GM13976 (cell line): ENCODE measurements at regions not wholly inside any gene's neighbourhood (a gene's known extent, or its start where the extent isn't known, plus 50 kb on each side); places are given as distances from the start of the nearest gene placed in this dataset.
"Not testable (repeated sequence)": the region's sequence is repeated elsewhere in the genome, so short reads cannot be mapped to it uniquely, and the experiment has no call there.

Source experiments
- DNase-seq: peaks from one replicate; pipeline ENCODE4 v3.0.0; 2012; ENCODE audit warnings: low spot score
- CTCF ChIP-seq: IDR thresholded peaks from 2 replicates; pipeline ENCODE4 v1.5.1; 2012; ENCODE audit warnings: borderline replicate concordance, mild to moderate bottlenecking; ENCODE audit not compliant: insufficient read depth; ENCODE audit errors: extremely low read depth, missing control alignments, control extremely low read depth
- in situ Hi-C: fragments of 300-500 bp; cut with MboI; formaldehyde crosslinking; loops from one replicate; pipeline ENCODE4 v1.12.0; 2022; ENCODE audit warnings: low sequenced_read_pairs, mixed read lengths, inconsistent platforms; ENCODE audit not compliant: unreplicated experiment

- in situ Hi-C loops: no loop called here
- TF ChIP-seq CTCF: no peak
- no peak for DNase-seq
Observed at GRCh38 chr19:28135825-28136224, 1077.1 kb downstream of the UQCRFS1 start.

- in situ Hi-C loops: no loop called here
- no peak for TF ChIP-seq CTCF
- no peak for DNase-seq
Observed at GRCh38 chr19:28134311-28134710, 1078.6 kb downstream of the UQCRFS1 start.

- DNase-seq, in situ Hi-C loops: not testable (repeated sequence)
Observed at GRCh38 chr19:28130881-28131280, 1082.1 kb downstream of the UQCRFS1 start.

GRCh38 chr19:28130066-28130511 lies 1082.9 kb downstream of the UQCRFS1 start:
- in situ Hi-C loops: no loop called here
- DNase-seq: peak; percentile 26
- TF ChIP-seq CTCF: no peak

- DNase-seq: no peak
Observed at GRCh38 chr19:28128341-28128740, 1084.6 kb downstream of the UQCRFS1 start.

GRCh38 chr19:28126135-28126898 lies 1086.6 kb downstream of the UQCRFS1 start:
- DNase-seq: no peak
- no peak for TF ChIP-seq CTCF
- in situ Hi-C loops: no loop called here

More at GRCh38 chr19:28128341-28128740, 1084.6 kb downstream of the UQCRFS1 start:
- TF ChIP-seq CTCF: no peak
- in situ Hi-C loops: no loop called here

- in situ Hi-C loops: no loop called here
- no peak for TF ChIP-seq CTCF
- DNase-seq: no peak
Observed at GRCh38 chr19:28122734-28123133, 1090.2 kb downstream of the UQCRFS1 start.
